Head of caudate nucleus (tissue), 42 donors: ENCODE measurements at regions not wholly inside any gene's neighbourhood (a gene's known extent, or its start where the extent isn't known, plus 50 kb on each side); places are given as distances from the start of the nearest gene placed in this dataset.
A peak's percentile ranks its signal among the peaks of the same experiment; 100 is the strongest.

Experiments used
- DNase-seq, 42 donors: peaks; one replicate each; pipeline versions ENCODE4 v3.0.0 to v3.0.0-alpha.2; 2020 to 2021; ENCODE audit warnings: mixed read lengths in 7 of 42
- intact Hi-C: fragments of 100-400 bp; cut with DNase I; formaldehyde crosslinking; loops from one replicate; pipeline ENCODE4 v1.15.0; 2022

- no peak for DNase-seq
- intact Hi-C loops = no loop called here
These were observed 68.1 kb upstream of the SPRED2 start for GRCh38 chr2:65500310-65501040.

GRCh38 chr2:65499216-65499615 lies 66.8 kb upstream of the SPRED2 start:
- no peak for DNase-seq
- intact Hi-C loops = no loop called here

GRCh38 chr2:65498396-65498795 lies 66.0 kb upstream of the SPRED2 start:
- DNase-seq = no peak
- intact Hi-C loops = no loop called here

- no peak for DNase-seq
- intact Hi-C loops = no loop called here
These were observed 63.0 kb upstream of the SPRED2 start for GRCh38 chr2:65495251-65495877.

- DNase-seq = no peak
- intact Hi-C loops = no loop called here
These were observed 61.7 kb upstream of the SPRED2 start for GRCh38 chr2:65494078-65494477.

GRCh38 chr2:65491381-65491905 lies 59.0 kb upstream of the SPRED2 start:
- intact Hi-C loops = no loop called here

GRCh38 chr2:65490222-65490621 lies 57.8 kb upstream of the SPRED2 start:
- intact Hi-C loops = no loop called here

More at GRCh38 chr2:65491381-65491905, 59.0 kb upstream of the SPRED2 start:
- no peak for DNase-seq

GRCh38 chr2:65489269-65489668 lies 56.9 kb upstream of the SPRED2 start:
- no peak for DNase-seq
- intact Hi-C loops = no loop called here

More at GRCh38 chr2:65490222-65490621, 57.8 kb upstream of the SPRED2 start:
- DNase-seq = no peak

GRCh38 chr2:65488527-65488926 lies 56.1 kb upstream of the SPRED2 start:
- no peak for DNase-seq
- intact Hi-C loops = no loop called here

GRCh38 chr2:65487404-65487803 lies 55.0 kb upstream of the SPRED2 start:
- peak in 3 of 42 donors; percentile 11 to 44 (median 12) for DNase-seq
- intact Hi-C loops = no loop called here

- no peak for DNase-seq
- intact Hi-C loops = no loop called here
These were observed 54.4 kb upstream of the SPRED2 start for GRCh38 chr2:65486802-65487201.

- intact Hi-C loops = no loop called here
- no peak for DNase-seq
These were observed 53.9 kb upstream of the SPRED2 start for GRCh38 chr2:65486282-65486681.

- intact Hi-C loops = no loop called here
- DNase-seq = no peak
These were observed 53.4 kb upstream of the SPRED2 start for GRCh38 chr2:65485839-65486238.

- intact Hi-C loops = no loop called here
- DNase-seq = no peak
These were observed 51.4 kb upstream of the SPRED2 start for GRCh38 chr2:65483763-65484162.

- intact Hi-C loops = no loop called here
- no peak for DNase-seq
These were observed 50.6 kb upstream of the SPRED2 start for GRCh38 chr2:65482971-65483370.
